Heart left ventricle (tissue), 13 donors: ENCODE measurements at regions not wholly inside any gene's neighbourhood (a gene's known extent, or its start where the extent isn't known, plus 50 kb on each side); places are given as distances from the start of the nearest gene placed in this dataset.

Source experiments
- CTCF ChIP-seq, 12 donors: fragments of 200-600 bp; sonication (generic) in 4 of 12; IDR thresholded peaks; one replicate each; pipeline versions ENCODE4 v1.5.0 to v1.8.0; 2018 to 2022; ENCODE audit warnings: antibody characterized with exemption in 12 of 12, mild to moderate bottlenecking in 5 of 12
- POLR2A ChIP-seq, 2 donors: fragments of 450-650 bp; IDR thresholded peaks; one replicate each; pipeline ENCODE4 v1.6.1; 2017; ENCODE audit warnings: antibody characterized with exemption in 2 of 2, mild to moderate bottlenecking in 2 of 2, moderate library complexity in 2 of 2
- donor health status: ischemic (EF 13 %, LVEDD 7.1; RV severe dilation, severe dysfunction).
- donor health status: DM: no; HTN: yes; CAD: no.
- donor health status: DM: no; HTN: no; CAD: no.
- donor health status: ischemic (EF 25% LVEDD 6.9; RV normal size, moderate dysfunction).
- donor health status: ischemic (EF 25% LVEDD 5.7; RV mildly dilated, moderate dysfunction).
- donor health status: ischemic (EF 35%, LVEDD 5.7; RV mildly dilated, moderate dysfunction).
- donor health status: nonischemic (EF 11% LVEDD 7.7; RV severe dilation, severe dysfunction).
- donor health status: DM: yes; HTN: yes; CAD: no.
- donor health status: PGD.
- donor health status: ischemic (EF 29% LVEDD 5.4; RV normal size, mild dysfunction).
- donor health status: nonischemic (EF 23%, LVEDD 6.1; RV moderate dilation, normal function).

DNA sequence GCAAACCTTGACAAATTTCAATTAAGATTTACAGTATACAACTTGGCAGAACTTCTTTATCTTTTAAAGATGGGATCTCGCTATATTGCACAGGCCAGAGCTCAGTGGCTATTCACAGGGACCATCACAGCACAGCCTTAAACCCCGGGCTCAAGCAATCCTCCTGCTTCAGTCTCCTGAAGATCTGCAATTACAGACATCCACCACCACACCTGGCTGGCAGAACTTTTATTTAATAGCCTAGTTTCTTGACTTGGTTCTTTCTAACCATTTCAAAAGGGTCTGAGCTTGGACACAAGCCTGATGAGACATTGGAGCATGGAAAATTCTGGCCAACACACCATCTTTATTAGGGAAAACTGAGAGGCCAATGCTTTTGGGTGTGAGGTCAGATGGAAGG, 151.6 kb upstream of the KCNG1 start:
- TF ChIP-seq CTCF (IDR thresholded peaks at IDR 0.05) (no peak), POLR2A (IDR thresholded peaks at IDR 0.05) (no peak)
